ENCODE measurements at regions not wholly inside any gene's neighbourhood (a gene's known extent, or its start where the extent isn't known, plus 50 kb on each side); places are given as distances from the start of the nearest gene placed in this dataset.

GRCh38 chr4:95982516-95982915 lies 142.6 kb downstream of the PDHA2 start:
- intact Hi-C loops (cut with DNase I), result no loop called here
- FAIRE-seq, result no peak

GRCh38 chr4:95984081-95984480 lies 144.2 kb downstream of the PDHA2 start:
- intact Hi-C loops (cut with DNase I), result no loop called here
- FAIRE-seq, result no peak
- Histone ChIP-seq H3K27me3 (ENCODE audit: control insufficient read depth, insufficient read depth, low read length) (no peaks in the 10 kb centered on the region), H3K27ac (ENCODE audit: low read depth in 2 of 2, low read length in 2 of 2) (no peak overlapping the region), H3K4me3 (ENCODE audit: low read length in 3 of 3) (no peak overlapping the region), H3K9ac (ENCODE audit: low read length in 3 of 3) (no peak overlapping the region), H3K9me3 (ENCODE audit: control insufficient read depth in 2 of 3, insufficient read depth in 1 of 3, low read length in 3 of 3) (no peaks in the 10 kb centered on the region), H3K36me3 (ENCODE audit: control insufficient read depth in 2 of 3, insufficient read depth in 3 of 3, low read length in 3 of 3) (no peaks in the 10 kb centered on the region), H3K4me1 (ENCODE audit: control insufficient read depth in 2 of 3, insufficient read depth in 2 of 3, low read depth in 1 of 3, low read length in 3 of 3) (no peaks in the 10 kb centered on the region)
- DNase-seq, result no peak
- no peak for TF ChIP-seq CTCF (IDR thresholded peaks at IDR 0.05; ENCODE audit: borderline replicate concordance, extremely low read depth, insufficient read depth)

More at GRCh38 chr4:95982516-95982915, 142.6 kb downstream of the PDHA2 start:
- H3K36me3 ChIP-seq (ENCODE audit: control insufficient read depth in 2 of 3, insufficient read depth in 3 of 3, low read length in 3 of 3), result no peaks in the 10 kb centered on the region
- H3K4me3 ChIP-seq (ENCODE audit: low read length in 3 of 3), result no peak overlapping the region
- no peaks in the 10 kb centered on the region for H3K9me3 ChIP-seq (ENCODE audit: control insufficient read depth in 2 of 3, insufficient read depth in 1 of 3, low read length in 3 of 3)
- H3K27ac ChIP-seq (ENCODE audit: low read depth in 2 of 2, low read length in 2 of 2), result no peak overlapping the region
- H3K9ac ChIP-seq (ENCODE audit: low read length in 3 of 3), result no peak overlapping the region
- H3K4me1 ChIP-seq (ENCODE audit: control insufficient read depth in 2 of 3, insufficient read depth in 2 of 3, low read depth in 1 of 3, low read length in 3 of 3), result no peaks in the 10 kb centered on the region
- H3K27me3 ChIP-seq (ENCODE audit: control insufficient read depth, insufficient read depth, low read length), result no peaks in the 10 kb centered on the region
- TF ChIP-seq CTCF (IDR thresholded peaks at IDR 0.05; ENCODE audit: borderline replicate concordance, extremely low read depth, insufficient read depth), result no peak
- DNase-seq, result no peak

- TF ChIP-seq CTCF (IDR thresholded peaks at IDR 0.05; ENCODE audit: borderline replicate concordance, extremely low read depth, insufficient read depth), result no peak
- no peaks in the 10 kb centered on the region for H3K9me3 ChIP-seq (ENCODE audit: control insufficient read depth in 2 of 3, insufficient read depth in 1 of 3, low read length in 3 of 3)
- FAIRE-seq (no peak), DNase-seq (no peak)
- H3K36me3 ChIP-seq (ENCODE audit: control insufficient read depth in 2 of 3, insufficient read depth in 3 of 3, low read length in 3 of 3), result no peaks in the 10 kb centered on the region
- no peaks in the 10 kb centered on the region for H3K27me3 ChIP-seq (ENCODE audit: control insufficient read depth, insufficient read depth, low read length)
- H3K4me1 ChIP-seq (ENCODE audit: control insufficient read depth in 2 of 3, insufficient read depth in 2 of 3, low read depth in 1 of 3, low read length in 3 of 3), result no peaks in the 10 kb centered on the region
- H3K27ac ChIP-seq (ENCODE audit: low read depth in 2 of 2, low read length in 2 of 2), result no peak overlapping the region
- no peak overlapping the region for H3K4me3 ChIP-seq (ENCODE audit: low read length in 3 of 3)
- intact Hi-C loops (cut with DNase I), result no loop called here
- H3K9ac ChIP-seq (ENCODE audit: low read length in 3 of 3), result no peak overlapping the region
Observed at GRCh38 chr4:95985051-95985450, 145.2 kb downstream of the PDHA2 start.

Measured in kidney (tissue), 13 donors.